ES-I3 (cell line): ENCODE measurements at regions not wholly inside any gene's neighbourhood (a gene's known extent, or its start where the extent isn't known, plus 50 kb on each side); places are given as distances from the start of the nearest gene placed in this dataset.

Experiments
- H3K36me3 ChIP-seq: 2 replicates; pipeline ENCODE4 v1.6.1; 2013; ENCODE audit warnings: mild to moderate bottlenecking, low read length, control low read depth, moderate library complexity; ENCODE audit not compliant: insufficient read depth
- H3K4me1 ChIP-seq: 2 replicates; pipeline ENCODE4 v1.6.1; 2013; ENCODE audit warnings: mild to moderate bottlenecking, control low read depth, low read length; ENCODE audit not compliant: insufficient read depth
- H3K9ac ChIP-seq: 2 replicates; pipeline ENCODE4 v1.6.1; 2013; ENCODE audit warnings: low read depth, mild to moderate bottlenecking, low read length, moderate library complexity
- H3K9me3 ChIP-seq: 2 replicates; pipeline ENCODE4 v1.6.1; 2013; ENCODE audit warnings: mild to moderate bottlenecking, low read length, moderate library complexity; ENCODE audit not compliant: control insufficient read depth, insufficient read depth

- H3K9ac ChIP-seq, result no peak overlapping the region
Measured at GRCh38 chr22:49062802-49063544, 764.7 kb downstream of the BRD1 start.

GRCh38 chr22:49062155-49062801 lies 765.4 kb downstream of the BRD1 start:
- Histone ChIP-seq H3K9me3 (no peaks in the 10 kb centered on the region), H3K9ac (no peak overlapping the region), H3K4me1 (peaks cover 5% of the 10 kb centered on the region; the same call in 1 of the 2 replicates), H3K36me3 (no peaks in the 10 kb centered on the region)

More at GRCh38 chr22:49062802-49063544, 764.7 kb downstream of the BRD1 start:
- H3K4me1 ChIP-seq, result peaks cover 5% of the 10 kb centered on the region; the same call in 1 of the 2 replicates
- no peaks in the 10 kb centered on the region for H3K36me3 ChIP-seq
- H3K9me3 ChIP-seq, result no peaks in the 10 kb centered on the region

DNA sequence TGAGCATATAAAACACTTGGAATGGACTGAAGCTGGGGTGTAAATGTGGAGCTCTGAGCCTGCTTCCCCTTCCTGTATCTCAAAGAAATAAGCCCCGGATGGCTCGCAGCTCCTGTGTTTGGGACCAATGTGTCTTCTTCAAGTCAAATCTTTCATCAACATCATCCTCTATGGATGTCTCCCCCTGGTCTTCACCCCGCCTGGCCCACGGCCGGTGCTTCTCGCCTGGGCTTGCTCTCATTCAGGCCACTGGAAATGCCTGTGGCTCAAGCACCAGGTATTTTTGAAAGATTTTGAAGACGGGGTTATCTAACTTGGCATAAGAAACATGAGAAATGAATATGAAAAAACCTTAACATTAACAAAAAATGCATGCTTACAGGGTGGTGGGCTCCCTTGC lies 769.8 kb downstream of the BRD1 start:
- no peaks in the 10 kb centered on the region for H3K36me3 ChIP-seq
- H3K4me1 ChIP-seq, result peaks cover 13% of the 10 kb centered on the region
- no peaks in the 10 kb centered on the region for H3K9me3 ChIP-seq
- no peak overlapping the region for H3K9ac ChIP-seq

DNA sequence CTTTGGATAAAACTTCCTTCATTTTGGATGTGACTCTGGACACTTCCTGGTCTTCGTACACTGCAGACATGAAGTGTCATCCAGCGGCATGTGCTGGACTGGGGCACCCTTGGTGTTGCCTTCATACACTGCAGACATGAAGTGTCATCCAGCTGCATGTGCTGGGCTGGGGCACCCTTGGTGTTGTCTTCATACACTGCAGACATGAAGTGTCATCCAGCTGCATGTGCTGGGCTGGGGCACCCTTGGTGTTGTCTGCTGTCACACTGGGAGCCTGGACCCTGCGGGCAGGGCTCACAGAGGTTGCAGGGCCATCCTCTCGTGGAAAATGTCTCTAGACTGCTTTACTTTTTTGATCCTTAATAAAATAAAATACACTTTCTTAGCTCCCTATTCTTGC lies 771.4 kb downstream of the BRD1 start:
- H3K36me3 ChIP-seq, result no peaks in the 10 kb centered on the region
- no peak overlapping the region for H3K9ac ChIP-seq
- no peaks in the 10 kb centered on the region for H3K9me3 ChIP-seq
- peaks cover 8% of the 10 kb centered on the region for H3K4me1 ChIP-seq

- Histone ChIP-seq H3K9me3 (no peaks in the 10 kb centered on the region), H3K4me1 (peaks cover 8% of the 10 kb centered on the region), H3K36me3 (no peaks in the 10 kb centered on the region)
Measured at GRCh38 chr22:49055406-49055805, 772.3 kb downstream of the BRD1 start.

GRCh38 chr22:49053578-49053977 lies 774.1 kb downstream of the BRD1 start:
- no peaks in the 10 kb centered on the region for H3K9me3 ChIP-seq
- no peaks in the 10 kb centered on the region for H3K36me3 ChIP-seq
- H3K4me1 ChIP-seq, result peaks cover 8% of the 10 kb centered on the region
- H3K9ac ChIP-seq, result no peak overlapping the region

More at GRCh38 chr22:49055406-49055805, 772.3 kb downstream of the BRD1 start:
- H3K9ac ChIP-seq, result no peak overlapping the region

DNA sequence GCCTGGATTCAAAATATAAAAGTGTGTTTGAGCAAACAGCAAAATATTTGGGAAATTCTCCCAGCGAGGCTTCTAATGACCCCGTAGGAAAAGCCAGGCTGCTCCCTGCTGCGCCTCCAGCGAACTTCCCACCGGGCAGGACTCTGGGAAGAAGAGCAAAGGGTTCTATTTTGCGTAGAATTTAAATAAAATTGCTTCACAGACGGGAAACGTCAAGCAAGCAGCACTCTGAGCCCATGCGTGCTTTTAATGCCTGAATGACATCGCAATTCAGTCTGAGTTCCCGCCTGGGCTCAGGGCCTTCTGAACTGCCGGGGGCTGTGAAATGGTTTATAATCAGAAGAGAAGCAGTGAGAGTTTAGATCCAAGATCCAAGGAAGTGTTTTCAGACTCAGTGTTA lies 775.1 kb downstream of the BRD1 start:
- Histone ChIP-seq H3K36me3 (no peaks in the 10 kb centered on the region), H3K9ac (peak overlapping the region; percentile 54), H3K9me3 (no peaks in the 10 kb centered on the region), H3K4me1 (peaks cover 8% of the 10 kb centered on the region)

GRCh38 chr22:49052023-49052538 lies 775.6 kb downstream of the BRD1 start:
- Histone ChIP-seq H3K36me3 (no peaks in the 10 kb centered on the region), H3K9me3 (no peaks in the 10 kb centered on the region), H3K4me1 (peaks cover 8% of the 10 kb centered on the region), H3K9ac (peak overlapping the region; percentile 54; the same call in 1 of the 2 replicates)

DNA sequence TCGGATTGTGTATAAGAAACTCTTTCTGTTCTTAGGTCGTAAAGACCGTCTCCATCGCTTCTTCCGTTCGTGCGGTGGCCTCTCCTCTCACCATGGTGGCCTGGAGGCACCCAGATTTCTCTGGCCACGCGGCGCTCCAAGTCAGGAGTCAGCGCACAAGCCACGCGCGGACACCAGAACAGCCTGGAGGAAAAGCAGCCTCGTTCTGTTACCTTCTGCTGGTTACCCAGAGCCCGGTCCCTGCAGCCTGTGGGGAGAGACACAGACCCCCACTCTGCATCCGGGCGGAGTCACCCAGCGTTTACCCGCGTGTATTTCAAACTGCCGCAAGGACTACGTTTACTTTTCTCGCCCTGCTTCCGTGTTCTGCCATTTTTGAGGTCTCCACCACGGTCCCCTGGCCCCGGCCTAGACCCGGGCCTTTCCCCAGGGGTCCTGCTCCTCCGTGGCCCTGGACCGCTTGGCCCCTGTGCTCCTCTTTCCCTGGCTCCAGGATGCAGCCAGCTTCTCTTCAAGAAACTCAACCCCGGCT lies 776.1 kb downstream of the BRD1 start:
- H3K9me3 ChIP-seq, result no peaks in the 10 kb centered on the region
- H3K36me3 ChIP-seq, result no peaks in the 10 kb centered on the region
- peak overlapping the region; percentile 54; the same call in 1 of the 2 replicates for H3K9ac ChIP-seq
- peaks cover 8% of the 10 kb centered on the region for H3K4me1 ChIP-seq

- Histone ChIP-seq H3K36me3 (no peaks in the 10 kb centered on the region), H3K4me1 (peaks cover 8% of the 10 kb centered on the region), H3K9ac (no peak overlapping the region), H3K9me3 (no peaks in the 10 kb centered on the region)
Measured at GRCh38 chr22:49049691-49050090, 778.0 kb downstream of the BRD1 start.

- Histone ChIP-seq H3K9ac (no peak overlapping the region), H3K4me1 (peaks cover 5% of the 10 kb centered on the region), H3K9me3 (no peaks in the 10 kb centered on the region), H3K36me3 (no peaks in the 10 kb centered on the region)
Measured at GRCh38 chr22:49048591-49048990, 779.1 kb downstream of the BRD1 start.

- H3K9ac ChIP-seq, result no peak overlapping the region
- H3K36me3 ChIP-seq, result no peaks in the 10 kb centered on the region
- no peaks in the 10 kb centered on the region for H3K9me3 ChIP-seq
- no peaks in the 10 kb centered on the region; the same call in 1 of the 2 replicates for H3K4me1 ChIP-seq
Measured at GRCh38 chr22:49047447-49047846, 780.2 kb downstream of the BRD1 start.

GRCh38 chr22:49046546-49047361 lies 780.9 kb downstream of the BRD1 start:
- H3K9ac ChIP-seq, result no peak overlapping the region

GRCh38 chr22:49046000-49046545 lies 781.6 kb downstream of the BRD1 start:
- Histone ChIP-seq H3K36me3 (no peaks in the 10 kb centered on the region), H3K9me3 (no peaks in the 10 kb centered on the region), H3K9ac (no peak overlapping the region), H3K4me1 (no peaks in the 10 kb centered on the region)

More at GRCh38 chr22:49046546-49047361, 780.9 kb downstream of the BRD1 start:
- Histone ChIP-seq H3K36me3 (no peaks in the 10 kb centered on the region), H3K4me1 (no peaks in the 10 kb centered on the region), H3K9me3 (no peaks in the 10 kb centered on the region)
